OCI-LY3 (cell line): ENCODE measurements at regions not wholly inside any gene's neighbourhood (a gene's known extent, or its start where the extent isn't known, plus 50 kb on each side); places are given as distances from the start of the nearest gene placed in this dataset.

Source experiments
- H2AFZ ChIP-seq: fragments of 200-600, 300-600 bp; shearing (Covaris generic); 2 replicates; pipeline ENCODE4 v1.6.0; 2014; ENCODE audit warnings: antibody characterized with exemption, low read depth, low read length
- H3K27ac ChIP-seq: fragments of 200-600, 300-600 bp; sonication (generic); 2 replicates; pipeline ENCODE4 v1.5.1; 2014; ENCODE audit warnings: mild to moderate bottlenecking, low read length, moderate library complexity, mixed read lengths
- H3K27me3 ChIP-seq: fragments of 200-600, 300-600 bp; sonication (generic); 2 replicates; pipeline ENCODE4 v1.6.1; 2014; ENCODE audit warnings: low read depth, low read length, mixed read lengths
- H3K36me3 ChIP-seq: fragments of 200-600, 300-600 bp; sonication (generic); replicated peaks from 2 replicates; pipeline ENCODE3; 2014; ENCODE audit warnings: low read depth, low read length, mixed read lengths
- H3K4me1 ChIP-seq: fragments of 300-600, 200-600 bp; sonication (generic); 2 replicates; pipeline ENCODE4 v1.6.1; 2014; ENCODE audit warnings: low read length, mixed read lengths
- H3K4me2 ChIP-seq: fragments of 200-600, 300-600 bp; sonication (generic); 2 replicates; pipeline ENCODE4 v1.6.1; 2014; ENCODE audit warnings: low read length, mixed read lengths
- H3K4me3 ChIP-seq: fragments of 300-600, 200-600 bp; sonication (generic); 2 replicates; pipeline ENCODE4 v1.5.1; 2014; ENCODE audit warnings: antibody characterized with exemption, mild to moderate bottlenecking, low read length, moderate library complexity
- H3K79me2 ChIP-seq: fragments of 300-600, 200-600 bp; shearing (Covaris generic); 2 replicates; pipeline ENCODE4 v1.6.1; 2014; ENCODE audit warnings: mild to moderate bottlenecking, low read length, mixed read lengths
- H3K9ac ChIP-seq: fragments of 300-600, 200-600 bp; shearing (Covaris generic); 2 replicates; pipeline ENCODE4 v1.6.0; 2014; ENCODE audit warnings: mild to moderate bottlenecking, low read length, moderate library complexity
- H3K9me3 ChIP-seq: fragments of 200-600, 300-600 bp; shearing (Covaris generic); 2 replicates; pipeline ENCODE4 v1.6.1; 2014; ENCODE audit warnings: low read length, mixed read lengths; ENCODE audit not compliant: insufficient read depth
- H4K20me1 ChIP-seq: fragments of 200-600, 300-600 bp; sonication (generic); 2 replicates; pipeline ENCODE4 v1.6.1; 2016; ENCODE audit warnings: low read length, mixed read lengths; ENCODE audit not compliant: insufficient read depth
- CTCF ChIP-seq: fragments of 200-600, 300-600 bp; sonication (generic); IDR thresholded peaks from 2 replicates; pipeline ENCODE4 v1.5.1; 2014; ENCODE audit warnings: antibody characterized with exemption, low read length, low read depth
- EZH2phosphoT487 ChIP-seq: fragments of 200-600 bp; shearing (Covaris generic); IDR thresholded peaks from 2 replicates; pipeline ENCODE4 v1.6.1; 2018; ENCODE audit warnings: antibody characterized with exemption, mixed run types, low read depth

- H2AFZ ChIP-seq = no peak overlapping the region
- H3K36me3 ChIP-seq = no peaks in the 10 kb centered on the region
- no peaks in the 10 kb centered on the region for H4K20me1 ChIP-seq
- no peak overlapping the region for H3K4me3 ChIP-seq
- H3K9me3 ChIP-seq = no peaks in the 10 kb centered on the region
- H3K4me1 ChIP-seq = no peaks in the 10 kb centered on the region
- H3K27me3 ChIP-seq = no peaks in the 10 kb centered on the region
- H3K4me2 ChIP-seq = no peak overlapping the region
- no peaks in the 10 kb centered on the region for H3K79me2 ChIP-seq
- TF ChIP-seq EZH2phosphoT487 (no peak), CTCF (no peak)
- no peak overlapping the region for H3K9ac ChIP-seq
- no peak overlapping the region for H3K27ac ChIP-seq
These were observed 98.3 kb downstream of the FOXL3 start for GRCh38 chr7:388023-388960.

- H3K4me1 ChIP-seq = no peaks in the 10 kb centered on the region
- no peak overlapping the region for H3K4me2 ChIP-seq
- no peak for TF ChIP-seq CTCF
- TF ChIP-seq EZH2phosphoT487 = no peak
- H3K4me3 ChIP-seq = no peak overlapping the region
- H3K9ac ChIP-seq = no peak overlapping the region
- no peaks in the 10 kb centered on the region for H4K20me1 ChIP-seq
- no peak overlapping the region for H2AFZ ChIP-seq
- H3K27ac ChIP-seq = no peak overlapping the region
- no peaks in the 10 kb centered on the region for H3K27me3 ChIP-seq
- no peaks in the 10 kb centered on the region for H3K9me3 ChIP-seq
- H3K36me3 ChIP-seq = no peaks in the 10 kb centered on the region
- H3K79me2 ChIP-seq = no peaks in the 10 kb centered on the region
These were observed 99.2 kb downstream of the FOXL3 start for GRCh38 chr7:388961-389701.

- H3K79me2 ChIP-seq = no peaks in the 10 kb centered on the region
- H3K9me3 ChIP-seq = no peaks in the 10 kb centered on the region
- H3K27ac ChIP-seq = no peak overlapping the region
- H2AFZ ChIP-seq = no peak overlapping the region
- no peaks in the 10 kb centered on the region for H3K36me3 ChIP-seq
- H3K4me1 ChIP-seq = no peaks in the 10 kb centered on the region
- H3K27me3 ChIP-seq = no peaks in the 10 kb centered on the region
- TF ChIP-seq CTCF = no peak
- no peak for TF ChIP-seq EZH2phosphoT487
- H3K4me2 ChIP-seq = no peak overlapping the region
- no peak overlapping the region for H3K9ac ChIP-seq
- H3K4me3 ChIP-seq = no peak overlapping the region
- H4K20me1 ChIP-seq = no peaks in the 10 kb centered on the region
These were observed 100.1 kb downstream of the FOXL3 start for GRCh38 chr7:389911-390601.
